UCSD-AML1 (cell line): ENCODE measurements at regions not wholly inside any gene's neighbourhood (a gene's known extent, or its start where the extent isn't known, plus 50 kb on each side); places are given as distances from the start of the nearest gene placed in this dataset.

Source experiments
- DNase-seq: peaks from one replicate; lab custom pipeline; 2025; ENCODE audit not compliant: unreplicated experiment; lab: John Stamatoyannopoulos, UW

DNA sequence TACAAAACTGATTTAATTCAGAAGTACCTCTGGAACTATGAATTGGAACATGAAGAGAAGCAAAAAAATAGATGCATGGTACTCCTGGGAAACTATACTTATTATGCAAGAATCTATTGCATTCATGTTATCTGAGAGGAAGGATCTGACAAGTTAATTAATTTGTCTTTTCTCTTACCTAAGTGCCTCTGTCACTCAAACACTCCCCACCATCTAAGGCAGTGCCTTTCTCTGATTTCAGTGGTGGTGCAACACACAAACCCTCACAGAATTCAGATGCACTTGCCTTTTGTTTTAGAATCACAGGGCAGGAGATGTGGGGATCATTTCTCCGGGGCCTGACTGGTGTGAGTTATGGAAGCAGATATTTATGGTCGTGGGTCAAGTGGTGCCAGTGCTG is 52.5 kb upstream of the C9orf72 start:
- peak; percentile 9 for DNase-seq

DNA sequence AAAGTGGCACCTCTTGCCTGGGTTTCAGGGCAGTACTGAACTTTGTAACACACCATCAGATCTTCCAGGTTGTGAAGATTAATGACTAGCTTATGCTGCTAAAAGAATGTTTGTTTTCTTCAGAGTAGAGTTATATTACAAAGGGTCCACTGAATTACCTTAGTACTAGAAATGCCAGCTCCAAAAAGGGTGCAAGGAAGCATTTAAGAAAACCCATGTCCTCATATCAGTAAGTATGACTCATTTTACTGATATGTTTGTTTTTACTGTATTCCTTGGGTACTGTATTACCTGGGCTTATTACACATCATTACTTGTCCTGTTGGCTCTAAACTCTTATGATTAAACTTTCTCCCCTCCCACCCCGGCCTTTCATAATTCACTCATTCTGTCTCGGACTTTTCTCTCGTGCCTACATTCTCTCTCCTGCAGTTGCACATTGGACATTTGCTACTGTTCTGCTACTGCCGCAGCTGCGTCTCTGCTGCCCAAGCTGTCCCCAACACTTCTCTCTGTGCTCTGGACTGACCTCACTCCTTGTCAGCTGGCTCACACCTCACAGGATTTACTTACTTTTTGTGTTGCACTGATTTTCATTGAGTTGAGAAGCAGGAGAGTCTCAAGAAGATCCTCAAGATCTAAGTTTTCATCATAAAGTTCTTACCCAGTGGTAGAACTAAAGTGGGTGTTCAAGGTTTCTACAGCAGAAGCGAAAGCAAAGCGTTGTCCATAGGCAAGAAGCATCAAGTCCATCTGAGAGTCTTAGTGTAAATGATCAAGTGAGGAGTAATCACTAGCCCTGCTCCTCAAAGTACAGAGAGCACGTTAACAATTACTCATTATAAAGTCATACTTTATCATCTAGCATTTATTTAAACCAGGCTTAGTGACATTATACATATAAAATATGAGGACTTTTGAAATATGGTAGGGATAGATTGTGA is 53.2 kb upstream of the C9orf72 start:
- DNase-seq: no peak

DNA sequence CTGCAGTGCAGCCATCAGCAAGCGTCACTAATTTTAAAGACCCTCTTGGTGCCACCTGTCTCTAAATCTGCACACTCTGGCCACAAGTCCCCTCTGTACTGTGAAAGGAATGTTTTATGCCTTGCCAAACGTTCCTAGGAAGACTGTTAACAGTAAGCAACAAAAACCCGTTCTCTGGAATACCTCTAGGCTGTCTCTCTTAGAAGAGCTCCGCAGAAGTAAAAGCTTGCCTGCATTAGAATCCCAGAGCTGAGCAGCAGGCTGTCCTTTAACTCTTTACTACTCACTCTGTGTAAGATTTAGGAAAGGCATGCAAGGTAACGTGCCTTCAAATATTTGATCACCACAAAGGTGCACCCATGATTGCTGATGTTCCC is 53.9 kb upstream of the C9orf72 start:
- DNase-seq: no peak

DNA sequence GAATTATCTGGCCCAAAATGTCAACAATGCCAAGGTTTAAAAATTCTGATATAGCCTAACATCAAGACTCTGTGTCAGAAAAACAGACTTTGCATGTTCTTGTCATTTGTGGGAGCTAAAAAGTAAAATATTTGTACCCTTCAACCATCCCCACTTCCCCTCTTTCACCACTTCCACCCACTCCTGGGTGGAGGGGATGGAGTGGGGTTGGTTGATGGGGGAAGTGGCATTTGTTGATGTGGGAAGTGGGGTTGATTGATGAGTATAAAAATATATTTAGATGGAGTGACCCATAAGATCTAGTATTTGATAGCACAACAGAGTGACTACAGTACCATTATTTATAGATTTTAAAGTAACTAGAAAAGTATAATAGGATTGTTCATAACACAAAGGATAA is 55.0 kb upstream of the C9orf72 start:
- peak; percentile 33 for DNase-seq

DNA sequence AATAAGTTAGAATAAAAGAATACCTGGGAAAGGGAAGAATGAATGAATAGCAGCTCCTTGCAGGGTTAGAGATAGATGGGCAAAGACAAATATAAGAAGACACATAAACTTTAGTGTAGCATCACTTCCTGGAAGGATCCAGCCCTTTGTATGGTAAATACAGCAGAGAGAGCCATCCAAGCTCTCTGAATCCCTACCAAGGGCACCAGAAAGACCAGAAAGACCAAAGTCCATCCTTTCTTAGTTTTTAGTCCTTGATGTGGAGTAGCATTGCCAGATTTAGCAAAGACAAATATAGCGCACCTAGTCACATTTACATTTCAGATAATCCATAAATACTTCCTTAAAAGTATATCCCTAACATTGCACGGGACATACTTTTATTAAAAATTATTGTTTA is 56.1 kb upstream of the C9orf72 start:
- DNase-seq: no peak

DNA sequence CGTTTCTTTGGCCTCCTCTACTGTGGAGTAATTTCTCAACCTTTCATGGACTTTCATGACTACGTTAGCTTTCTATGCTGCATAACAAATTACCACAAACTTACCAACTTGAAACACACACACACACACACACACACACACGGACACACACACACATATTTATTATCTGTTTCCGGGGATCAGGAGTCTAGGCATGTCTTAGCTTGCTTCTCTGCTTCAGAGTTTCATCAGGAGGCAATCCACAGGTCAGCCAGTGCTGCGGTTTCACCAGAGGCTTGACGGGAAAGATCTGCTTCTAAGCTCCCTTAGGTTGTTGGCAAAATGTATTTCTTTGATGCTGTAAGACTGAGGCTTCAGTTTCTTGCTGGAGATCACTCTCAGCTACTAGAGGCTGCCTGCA is 59.0 kb upstream of the C9orf72 start:
- DNase-seq: no peak

DNA sequence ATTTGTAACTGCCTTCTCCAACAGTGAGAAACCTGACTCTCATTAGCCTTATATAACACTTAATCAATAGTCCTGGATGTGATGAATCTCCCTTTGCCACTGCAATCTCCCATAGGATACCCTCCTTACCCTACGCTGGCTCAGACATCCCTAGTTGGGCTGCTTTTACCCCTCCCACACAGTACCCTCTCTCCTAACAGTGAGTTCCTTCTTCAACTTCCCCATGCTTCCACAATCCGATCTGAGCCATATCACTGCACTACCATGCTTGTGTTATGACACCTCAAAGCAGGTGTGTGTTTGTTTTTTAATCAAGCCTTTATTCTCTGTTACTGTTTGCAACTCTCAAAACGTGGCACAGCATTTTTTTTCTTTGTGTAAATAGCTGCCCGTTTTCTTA is 60.5 kb upstream of the C9orf72 start:
- DNase-seq: no peak

DNA sequence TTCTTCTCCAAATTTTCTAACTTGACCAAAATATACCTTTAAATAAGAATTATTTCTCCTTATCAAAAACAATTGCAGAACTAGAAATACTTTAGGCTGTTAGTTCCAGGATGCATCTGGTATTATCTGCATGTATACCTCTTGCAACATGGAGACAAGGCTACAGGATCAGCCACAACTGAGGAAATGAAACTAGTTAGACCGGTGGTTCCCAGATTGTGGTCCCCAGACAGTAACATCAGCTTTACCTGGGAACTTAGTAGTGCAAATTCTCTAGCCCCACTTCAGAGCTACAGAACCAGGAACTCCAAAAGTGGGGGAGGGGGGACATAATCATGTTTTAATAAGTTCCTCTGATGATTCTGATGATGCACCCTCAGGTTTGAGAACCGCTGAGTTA is 61.6 kb upstream of the C9orf72 start:
- peak; percentile 8 for DNase-seq

DNA sequence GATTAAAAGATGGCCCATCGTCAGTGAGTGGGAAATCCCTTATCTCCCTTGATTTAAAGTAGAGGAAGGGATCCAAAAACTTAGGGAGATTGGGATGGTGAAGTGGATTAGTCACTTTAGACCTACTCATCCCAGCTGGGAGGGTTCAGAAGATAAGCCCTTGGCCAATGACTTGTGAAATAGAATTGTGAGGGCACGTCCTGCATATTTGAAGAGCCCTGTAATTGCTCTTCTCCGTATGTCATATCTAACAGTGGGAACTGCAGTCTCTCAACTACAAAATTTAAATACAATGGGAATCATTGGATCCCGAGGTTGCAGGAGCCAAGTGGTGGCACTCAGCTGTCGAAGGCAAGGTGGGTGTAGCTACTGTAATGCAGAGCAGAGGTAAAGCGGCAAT is 65.4 kb upstream of the C9orf72 start:
- DNase-seq: no peak

DNA sequence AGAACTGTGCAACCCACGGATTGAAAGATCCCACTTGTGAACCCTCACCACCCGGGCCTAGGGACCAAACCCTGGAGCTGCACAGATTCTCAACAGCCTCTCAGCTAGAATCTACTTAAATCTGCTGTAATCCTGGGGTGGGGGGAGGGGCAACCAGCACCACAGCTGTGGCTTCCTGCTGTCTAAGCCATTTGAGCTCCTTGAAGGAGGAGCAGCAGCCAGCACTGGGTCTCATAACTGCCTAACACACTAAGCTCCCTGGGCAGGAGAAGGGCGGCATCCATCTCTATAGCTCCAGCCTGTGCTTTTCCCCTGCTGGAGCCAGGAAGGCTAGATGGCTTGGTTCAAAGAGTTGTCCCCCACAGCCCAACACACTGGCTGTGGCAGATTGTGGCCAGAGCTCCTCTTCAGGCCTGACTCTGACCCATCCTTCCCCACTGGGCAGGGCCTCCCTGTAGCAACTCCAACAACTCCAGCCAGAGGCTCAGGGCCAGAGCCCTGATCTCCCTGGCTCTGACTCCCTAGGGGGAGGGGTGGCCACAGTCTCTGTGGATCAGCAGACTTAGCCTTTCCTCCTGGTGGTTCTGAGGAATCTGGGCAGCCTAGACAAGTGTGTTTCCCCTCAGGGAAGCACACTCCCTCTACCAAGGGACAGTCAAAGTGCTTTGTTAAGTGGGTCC is 72.0 kb upstream of the C9orf72 start:
- DNase-seq: peak; percentile 66

DNA sequence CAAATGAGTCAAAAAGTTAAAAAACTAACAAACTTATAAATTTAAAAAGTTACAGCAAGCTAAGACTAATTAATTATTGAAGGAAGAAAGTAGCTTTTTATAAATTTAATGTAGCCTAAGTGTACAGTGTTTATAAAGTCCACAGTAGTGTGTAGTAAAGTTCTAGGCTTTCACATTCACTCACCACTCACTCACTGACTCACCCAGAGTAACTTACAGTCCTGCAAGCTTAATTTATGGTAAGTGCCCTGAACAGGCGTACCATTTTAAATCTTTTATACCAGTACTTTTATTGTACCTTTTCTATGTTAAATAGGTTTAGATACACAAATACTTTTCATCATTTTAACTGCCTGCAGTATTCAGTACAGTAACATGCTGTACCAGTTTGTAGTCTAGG is 80.0 kb upstream of the C9orf72 start:
- DNase-seq: no peak

DNA sequence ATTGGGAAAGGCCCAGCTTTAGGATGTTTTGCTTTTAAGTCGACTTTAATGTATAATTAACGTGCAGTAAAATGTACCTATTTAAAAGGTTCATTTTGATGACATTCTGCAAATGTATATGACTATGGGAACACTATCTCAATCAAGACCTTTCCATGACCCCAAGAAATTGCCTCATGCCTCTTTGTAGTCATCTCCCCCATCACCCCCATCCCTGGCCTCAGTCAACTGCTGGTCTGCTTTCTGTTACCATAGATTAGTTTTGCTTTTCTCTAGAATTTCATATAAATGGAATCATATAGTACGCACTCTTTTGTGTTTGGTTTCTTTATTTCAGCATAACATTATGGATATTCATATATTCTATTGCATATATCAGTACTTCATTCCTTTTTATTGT is 80.7 kb upstream of the C9orf72 start:
- no peak for DNase-seq

DNA sequence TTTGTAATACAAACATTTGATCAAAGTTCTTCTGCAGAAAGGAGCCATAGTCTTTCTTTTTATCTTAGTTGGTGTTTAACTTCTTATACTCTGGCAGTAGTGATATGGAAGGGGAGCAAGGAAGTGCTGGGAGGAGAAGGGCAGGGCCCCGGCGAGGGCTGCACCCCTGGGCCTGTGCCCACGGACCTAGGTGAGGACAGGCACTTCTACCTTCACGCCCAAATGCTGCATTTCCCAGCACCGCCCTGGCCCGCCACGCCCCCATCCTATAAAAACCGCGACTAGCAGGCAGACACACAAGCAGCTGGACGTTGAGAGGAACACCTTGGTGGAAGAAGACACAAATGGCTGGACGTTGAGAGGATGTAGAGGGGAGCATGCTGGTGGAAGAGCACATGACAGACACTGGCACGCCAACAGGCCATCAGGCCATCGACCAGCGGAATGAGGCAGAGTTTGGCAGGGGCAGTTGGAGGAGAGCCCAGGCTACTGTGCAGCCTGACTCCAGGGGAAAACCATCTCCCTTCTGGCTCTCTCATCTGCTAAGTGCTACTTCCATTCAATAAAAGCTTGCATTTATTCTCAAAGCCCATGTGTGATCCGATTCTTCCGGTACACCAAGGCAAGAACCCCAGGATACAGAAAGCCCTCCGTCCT is 81.5 kb upstream of the C9orf72 start:
- DNase-seq: peak; percentile 12

DNA sequence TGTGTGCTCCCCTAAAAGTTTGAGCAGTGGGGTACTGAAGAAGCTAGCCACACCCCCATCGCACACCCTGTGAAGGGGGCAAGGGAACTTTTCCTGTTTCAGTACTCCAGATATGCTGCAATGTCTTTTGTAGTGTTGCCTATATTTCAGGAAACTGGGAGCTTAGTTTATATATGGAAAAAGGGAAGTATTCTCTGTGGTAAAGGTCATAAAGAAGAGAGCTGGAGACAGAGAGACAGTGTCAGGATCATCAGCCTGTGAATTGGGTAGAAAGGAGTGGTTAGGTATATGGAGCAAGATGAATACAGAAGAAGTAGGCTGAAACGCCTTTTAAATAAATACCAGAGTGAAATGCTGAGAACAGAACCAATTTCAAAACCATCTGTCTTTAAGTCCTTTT is 82.2 kb upstream of the C9orf72 start:
- no peak for DNase-seq

DNA sequence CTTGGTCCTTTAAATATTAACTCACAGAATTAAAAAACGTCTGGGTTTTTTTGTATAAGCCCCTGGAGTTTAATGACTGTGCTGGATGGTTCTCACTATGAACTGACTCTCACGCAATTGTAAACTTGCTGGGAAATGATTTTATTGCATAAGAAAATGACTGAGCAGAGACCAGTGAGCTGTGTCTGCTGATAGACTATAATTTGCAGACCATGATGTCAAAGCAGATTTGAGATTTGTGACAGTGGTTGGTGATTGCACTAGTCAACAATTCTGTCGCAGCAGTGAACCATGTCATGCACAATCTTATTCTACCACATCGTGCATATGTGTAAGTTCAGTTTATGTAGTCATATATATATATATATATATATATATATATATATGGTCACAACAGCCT is 85.7 kb upstream of the C9orf72 start:
- no peak for DNase-seq

DNA sequence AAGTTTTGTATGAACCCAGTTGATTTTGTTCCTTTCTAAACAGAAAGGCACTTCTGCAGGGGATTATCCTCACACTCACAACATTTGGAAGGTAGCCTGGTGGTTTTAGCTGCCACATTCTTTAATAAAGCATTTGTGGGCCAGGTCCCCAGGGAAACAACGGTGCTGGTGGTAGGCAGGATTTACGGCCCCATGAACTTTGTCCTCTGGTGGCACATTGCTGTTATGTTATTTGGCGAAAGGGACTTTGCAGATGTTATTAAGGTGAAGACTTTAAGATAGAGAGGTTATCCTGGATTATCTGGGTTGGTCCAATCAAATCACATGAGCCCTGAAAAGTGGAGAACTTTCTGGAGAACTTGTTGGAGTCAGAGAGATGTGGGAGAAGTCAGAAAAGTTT is 86.3 kb upstream of the C9orf72 start:
- peak; percentile 6 for DNase-seq

DNA sequence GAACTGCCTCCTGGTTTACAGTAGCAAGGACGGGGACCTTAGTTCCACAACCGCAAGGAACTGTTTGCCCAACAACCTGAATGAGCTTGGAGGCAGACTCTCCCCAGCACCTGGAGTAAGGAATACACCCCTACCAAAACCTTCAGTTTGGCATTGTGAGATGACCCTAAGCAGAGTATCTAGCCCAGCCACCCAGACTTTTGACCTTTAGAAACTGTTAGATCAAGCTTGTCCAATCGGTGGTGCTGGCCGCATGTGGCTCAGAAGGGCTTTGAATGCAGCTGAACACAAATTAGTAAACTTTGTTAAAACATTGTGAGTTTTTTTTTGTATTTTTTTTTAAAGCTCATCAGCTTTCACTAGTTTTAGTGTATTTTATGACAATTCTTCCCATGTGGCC is 86.9 kb upstream of the C9orf72 start:
- no peak for DNase-seq

DNA sequence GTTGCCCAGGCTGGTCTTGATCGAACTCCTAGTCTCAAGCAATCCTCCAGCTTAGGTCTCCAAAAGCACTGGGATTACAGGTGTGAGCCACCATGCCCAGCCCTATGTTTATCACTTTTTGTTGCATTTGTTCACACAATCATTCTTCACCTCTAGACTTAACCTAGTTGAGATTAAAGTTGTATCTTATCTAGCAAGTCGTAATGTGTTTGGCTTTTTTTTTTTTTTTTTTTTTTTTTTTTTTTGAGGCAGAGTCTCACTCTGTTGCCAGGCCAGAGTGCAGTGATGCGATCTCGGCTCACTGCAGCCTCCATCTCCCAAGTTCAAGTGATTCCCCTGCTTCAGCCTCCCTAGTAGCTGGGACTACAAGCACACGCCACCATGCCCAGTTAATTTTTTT is 90.2 kb upstream of the C9orf72 start:
- DNase-seq: no peak

DNA sequence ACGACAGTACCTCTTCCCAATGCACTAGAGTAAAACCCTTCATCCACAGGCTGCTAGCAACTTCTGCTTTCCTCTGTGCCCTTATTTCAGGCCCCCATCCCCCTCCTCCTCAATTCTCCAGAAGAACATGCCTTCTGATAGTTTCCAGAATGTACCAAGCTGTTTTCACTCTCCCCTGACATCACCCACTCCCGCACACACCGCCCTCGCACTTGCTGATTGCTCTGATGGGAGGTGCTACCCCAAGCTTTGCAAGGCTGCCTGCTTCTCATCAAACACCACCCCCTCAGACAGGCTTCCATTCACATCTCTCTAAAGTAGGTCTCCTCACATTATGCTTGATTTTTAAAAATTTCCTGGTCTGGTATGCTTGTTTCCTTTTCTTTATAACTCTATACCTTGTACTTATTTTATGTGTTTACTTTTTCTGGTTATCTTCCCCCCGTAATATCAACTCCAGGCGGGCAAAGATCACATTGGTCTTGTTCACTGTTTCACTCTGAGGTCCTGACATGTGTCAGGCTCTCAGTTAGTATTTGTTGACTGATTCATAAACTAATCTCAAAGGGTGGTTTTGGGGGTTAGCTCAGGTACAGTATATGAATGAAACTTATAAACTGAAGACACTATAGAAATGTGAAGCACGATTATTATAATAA is 91.0 kb upstream of the C9orf72 start:
- peak; percentile 4 for DNase-seq

DNA sequence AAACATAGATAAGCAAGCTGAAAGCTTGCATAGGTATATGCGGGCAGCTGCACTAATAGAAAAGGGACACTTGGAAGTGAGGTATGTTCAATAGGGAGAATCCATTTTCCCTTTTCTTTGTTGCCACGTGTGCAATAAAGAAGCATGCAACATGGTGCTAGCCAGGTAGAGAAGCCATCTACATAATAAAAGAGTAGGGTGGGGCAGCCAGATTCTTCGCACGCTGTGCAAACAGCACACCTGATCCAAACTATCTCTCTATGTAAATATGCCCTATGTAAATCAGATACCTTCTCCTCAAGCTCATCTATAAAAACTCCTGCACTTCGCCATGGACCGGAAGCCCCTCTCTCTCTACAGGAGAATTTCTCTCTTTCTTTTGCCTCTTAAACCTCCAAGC is 91.9 kb upstream of the C9orf72 start:
- no peak for DNase-seq

DNA sequence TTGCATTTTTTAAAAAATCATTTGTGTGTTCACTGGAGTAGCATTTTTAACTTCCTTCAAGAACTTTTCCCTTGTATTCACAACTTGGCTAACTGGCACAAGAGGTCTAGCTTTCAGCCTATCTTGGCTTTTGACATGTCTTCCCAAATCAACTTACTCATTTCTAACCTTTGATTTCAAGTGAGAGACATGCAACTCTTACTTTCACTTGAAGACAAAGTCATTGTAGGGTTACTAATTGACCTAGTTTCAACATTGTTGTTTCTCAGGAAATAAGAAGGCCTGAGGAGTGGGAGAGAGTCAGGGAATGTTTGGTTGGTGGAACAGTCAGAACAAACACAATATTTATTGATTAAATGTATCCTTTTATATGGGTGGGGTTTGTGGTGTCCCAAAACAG is 95.0 kb upstream of the C9orf72 start:
- DNase-seq: no peak

DNA sequence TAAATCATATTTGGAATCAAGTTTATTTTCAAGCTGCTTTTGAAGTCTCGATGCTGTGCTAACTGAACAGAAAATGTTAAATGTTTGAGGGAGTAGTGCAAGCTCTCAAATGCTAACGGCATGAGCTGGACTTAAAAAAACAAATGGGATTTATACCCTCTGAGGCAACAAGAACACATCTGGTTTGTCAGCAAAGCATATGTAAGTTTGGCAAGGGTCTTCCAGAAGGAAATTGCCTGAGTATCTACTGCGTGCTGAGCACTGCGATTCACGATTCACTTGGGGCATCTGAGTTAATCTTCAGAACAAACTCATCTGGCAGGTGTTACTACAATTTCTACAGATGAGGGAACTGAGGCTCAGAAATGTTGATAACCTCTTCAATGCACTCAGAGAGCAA is 98.4 kb upstream of the C9orf72 start:
- DNase-seq: no peak
